HEK293T (cell line): ENCODE measurements at regions not wholly inside any gene's neighbourhood (a gene's known extent, or its start where the extent isn't known, plus 50 kb on each side); places are given as distances from the start of the nearest gene placed in this dataset.

ENCODE experiments used
- FOXK2 ChIP-seq: fragments of 450-650 bp; IDR thresholded peaks from 2 replicates; pipeline ENCODE4 v1.6.1; 2016; ENCODE audit warnings: mild to moderate bottlenecking
- L3MBTL2 ChIP-seq: fragments of 450-650 bp; conservative IDR thresholded peaks from 2 replicates; pipeline ENCODE4 v1.6.1; 2016; ENCODE audit warnings: mild to moderate bottlenecking
- PKNOX1 ChIP-seq: fragments of 450-650 bp; IDR thresholded peaks from 2 replicates; pipeline ENCODE4 v1.6.1; 2016

- TF ChIP-seq FOXK2 (no peak), L3MBTL2 (no peak), PKNOX1 (no peak)
These were observed 926.5 kb downstream of the PDHA2 start for GRCh38 chr4:96766359-96766758.
